BJ (cell line): ENCODE measurements at regions not wholly inside any gene's neighbourhood (a gene's known extent, or its start where the extent isn't known, plus 50 kb on each side); places are given as distances from the start of the nearest gene placed in this dataset.

ENCODE experiments used
- CTCF ChIA-PET: fragments of 350-600 bp; formaldehyde crosslinking; extraction: SDS; loops from one replicate; lab custom pipeline; 2021; ENCODE audit warnings: antibody characterized with exemption, inconsistent platforms; lab: Yijun Ruan, JAX
- POLR2A ChIA-PET: fragments of 300-600 bp; sonication (Branson Sonifier 250); formaldehyde crosslinking; extraction: SDS; loops from one replicate; lab custom pipeline; 2021; ENCODE audit warnings: antibody characterized with exemption; lab: Charles Lee
- DNase-seq: peaks from one replicate; pipeline ENCODE4 v3.0.0-alpha.2; 2011; ENCODE audit warnings: low read depth
- H3K27me3 ChIP-seq: 2 replicates; pipeline ENCODE4 v1.6.0; 2011; ENCODE audit warnings: low read length; ENCODE audit not compliant: control insufficient read depth, insufficient read depth
- H3K36me3 ChIP-seq: 2 replicates; pipeline ENCODE4 v1.5.1; 2011; ENCODE audit warnings: low read length; ENCODE audit not compliant: control insufficient read depth, insufficient read depth
- H3K4me3 ChIP-seq: 2 replicates; pipeline ENCODE4 v1.5.1; 2011; ENCODE audit warnings: low read depth, mild to moderate bottlenecking, control low read depth, low read length
- TF ChIP-seq, protein P1 (sequence below): IDR thresholded peaks from 2 replicates; pipeline ENCODE4 v1.5.1; 2011; ENCODE audit warnings: low read depth, mild to moderate bottlenecking, control low read depth, inconsistent platforms, low read length, moderate library complexity; ENCODE audit not compliant: insufficient read depth

DNA sequence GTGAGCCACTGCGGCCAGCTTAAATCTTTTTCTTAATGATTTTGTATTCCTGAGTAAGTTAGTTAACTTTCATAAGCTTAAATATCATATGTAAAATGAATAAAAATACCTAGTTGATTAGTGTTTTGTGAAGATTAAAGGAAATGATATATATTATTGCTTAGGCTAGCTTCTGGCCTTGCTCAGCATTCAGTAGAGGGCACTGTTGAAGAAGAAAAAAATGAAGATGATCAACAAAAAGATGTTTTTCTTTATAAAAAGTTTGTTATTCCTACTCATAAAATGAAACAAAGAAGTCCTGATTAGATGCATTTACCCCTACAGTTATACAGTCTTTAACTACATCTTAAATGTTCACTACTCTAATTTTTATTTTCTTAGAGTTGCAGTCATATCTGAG is 797.7 kb downstream of the RAPGEF2 start:
- Histone ChIP-seq H3K27me3 (no peaks in the 10 kb centered on the region), H3K36me3 (no peaks in the 10 kb centered on the region), H3K4me3 (no peak overlapping the region)
- TF ChIP-seq, protein P1, sequence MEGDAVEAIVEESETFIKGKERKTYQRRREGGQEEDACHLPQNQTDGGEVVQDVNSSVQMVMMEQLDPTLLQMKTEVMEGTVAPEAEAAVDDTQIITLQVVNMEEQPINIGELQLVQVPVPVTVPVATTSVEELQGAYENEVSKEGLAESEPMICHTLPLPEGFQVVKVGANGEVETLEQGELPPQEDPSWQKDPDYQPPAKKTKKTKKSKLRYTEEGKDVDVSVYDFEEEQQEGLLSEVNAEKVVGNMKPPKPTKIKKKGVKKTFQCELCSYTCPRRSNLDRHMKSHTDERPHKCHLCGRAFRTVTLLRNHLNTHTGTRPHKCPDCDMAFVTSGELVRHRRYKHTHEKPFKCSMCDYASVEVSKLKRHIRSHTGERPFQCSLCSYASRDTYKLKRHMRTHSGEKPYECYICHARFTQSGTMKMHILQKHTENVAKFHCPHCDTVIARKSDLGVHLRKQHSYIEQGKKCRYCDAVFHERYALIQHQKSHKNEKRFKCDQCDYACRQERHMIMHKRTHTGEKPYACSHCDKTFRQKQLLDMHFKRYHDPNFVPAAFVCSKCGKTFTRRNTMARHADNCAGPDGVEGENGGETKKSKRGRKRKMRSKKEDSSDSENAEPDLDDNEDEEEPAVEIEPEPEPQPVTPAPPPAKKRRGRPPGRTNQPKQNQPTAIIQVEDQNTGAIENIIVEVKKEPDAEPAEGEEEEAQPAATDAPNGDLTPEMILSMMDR = no peak
- ChIA-PET POLR2A (no interaction called here), CTCF (interaction anchor here (1.3 kb wide), 1 partner anchor 15 kb away, joined by 3 read pairs; no protein-coding TSS in a partner anchor)
- no peak for DNase-seq

DNA sequence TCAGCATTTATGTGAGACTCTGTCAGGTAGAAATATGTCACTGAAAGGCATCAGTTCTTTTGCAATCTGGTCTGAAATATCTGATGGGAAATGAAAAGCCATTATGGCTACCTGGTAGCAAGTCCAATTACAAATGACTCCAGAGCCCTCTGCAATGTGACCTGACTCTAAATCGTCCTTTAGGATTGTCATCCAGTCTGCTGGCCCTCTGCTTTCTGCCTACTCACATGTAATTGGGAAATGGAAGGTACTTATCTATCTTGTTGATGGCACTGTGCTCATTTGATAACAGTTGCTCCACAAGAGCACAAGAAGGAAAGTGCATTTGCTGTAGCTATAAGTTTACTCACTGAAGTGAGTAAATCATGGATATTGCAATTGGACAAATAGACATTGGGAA is 799.8 kb downstream of the RAPGEF2 start:
- H3K27me3 ChIP-seq = no peaks in the 10 kb centered on the region

DNA sequence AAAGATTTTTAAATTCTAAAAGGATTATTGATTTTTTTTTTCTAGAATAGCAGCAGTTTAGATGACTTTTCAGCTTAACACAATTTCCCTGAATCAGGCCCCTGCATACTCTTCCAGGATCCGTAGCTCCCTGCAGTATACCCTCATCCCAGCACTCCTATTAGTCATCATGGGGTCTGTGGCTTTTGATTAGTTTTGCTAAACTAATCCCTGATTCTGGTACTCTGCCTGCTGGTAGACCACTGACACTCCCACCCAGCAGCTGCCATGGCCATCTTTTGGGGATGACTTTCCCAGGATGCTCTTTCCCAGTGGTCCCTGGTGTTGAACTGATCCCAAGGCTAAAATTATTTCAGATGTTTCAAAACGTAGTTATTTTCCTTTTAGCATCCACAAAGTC is 802.0 kb downstream of the RAPGEF2 start:
- Histone ChIP-seq H3K27me3 (no peaks in the 10 kb centered on the region), H3K36me3 (no peaks in the 10 kb centered on the region), H3K4me3 (no peak overlapping the region)
- POLR2A ChIA-PET = no interaction called here
- DNase-seq = no peak
- CTCF ChIA-PET = no interaction called here
- TF ChIP-seq, protein P1 = no peak

More for the DNA sequence above, 799.8 kb downstream of the RAPGEF2 start:
- Histone ChIP-seq H3K4me3 (no peak overlapping the region), H3K36me3 (no peaks in the 10 kb centered on the region)
- TF ChIP-seq, protein P1 = no peak
- CTCF ChIA-PET = no interaction called here
- no peak for DNase-seq
- POLR2A ChIA-PET = no interaction called here

DNA sequence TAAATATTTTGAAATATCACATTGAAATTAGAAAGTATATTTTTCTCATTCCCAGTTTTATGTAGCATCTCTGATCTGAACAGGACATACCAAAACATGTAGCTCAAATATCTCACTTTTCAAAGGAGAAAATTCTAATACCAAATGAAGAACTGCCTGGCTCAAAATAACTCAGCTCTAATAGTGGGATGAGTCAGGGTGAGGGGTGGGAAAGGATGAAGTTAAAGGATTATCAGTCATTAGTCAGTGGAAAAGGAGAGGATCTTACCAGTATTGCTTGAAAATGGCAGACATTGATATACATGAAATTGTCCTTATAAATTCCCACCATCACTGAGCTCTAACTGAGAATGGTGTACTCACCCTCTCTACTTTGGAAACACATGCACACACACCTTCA is 803.2 kb downstream of the RAPGEF2 start:
- DNase-seq = no peak
- TF ChIP-seq, protein P1 = no peak
- H3K27me3 ChIP-seq = no peaks in the 10 kb centered on the region
- POLR2A ChIA-PET = no interaction called here
- CTCF ChIA-PET = no interaction called here
- no peak overlapping the region for H3K4me3 ChIP-seq
- no peaks in the 10 kb centered on the region for H3K36me3 ChIP-seq

DNA sequence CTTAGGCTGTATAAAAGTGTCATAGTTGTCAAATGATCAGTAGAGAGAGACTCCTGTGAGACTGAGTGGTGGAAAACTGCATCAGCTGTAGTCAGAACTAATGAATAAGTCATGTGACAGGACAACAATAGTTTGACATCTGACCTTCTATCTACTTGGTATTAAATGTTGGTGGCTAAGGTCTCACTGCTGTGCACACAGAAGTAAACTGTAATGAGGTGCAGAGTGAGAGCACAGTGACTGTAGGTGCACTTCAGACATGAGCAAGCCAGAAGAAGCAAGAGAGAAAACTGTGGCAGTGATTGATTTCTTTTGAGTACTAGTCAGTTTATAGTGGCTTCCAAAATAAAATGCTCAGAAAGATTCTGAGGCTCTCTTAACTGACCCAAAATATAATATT is 803.6 kb downstream of the RAPGEF2 start:
- Histone ChIP-seq H3K36me3 (no peaks in the 10 kb centered on the region), H3K27me3 (no peaks in the 10 kb centered on the region), H3K4me3 (no peak overlapping the region)
- ChIA-PET CTCF (no interaction called here), POLR2A (no interaction called here)
- TF ChIP-seq, protein P1 = no peak
- no peak for DNase-seq
